ENCODE measurements at regions not wholly inside any gene's neighbourhood (a gene's known extent, or its start where the extent isn't known, plus 50 kb on each side); places are given as distances from the start of the nearest gene placed in this dataset.

DNA sequence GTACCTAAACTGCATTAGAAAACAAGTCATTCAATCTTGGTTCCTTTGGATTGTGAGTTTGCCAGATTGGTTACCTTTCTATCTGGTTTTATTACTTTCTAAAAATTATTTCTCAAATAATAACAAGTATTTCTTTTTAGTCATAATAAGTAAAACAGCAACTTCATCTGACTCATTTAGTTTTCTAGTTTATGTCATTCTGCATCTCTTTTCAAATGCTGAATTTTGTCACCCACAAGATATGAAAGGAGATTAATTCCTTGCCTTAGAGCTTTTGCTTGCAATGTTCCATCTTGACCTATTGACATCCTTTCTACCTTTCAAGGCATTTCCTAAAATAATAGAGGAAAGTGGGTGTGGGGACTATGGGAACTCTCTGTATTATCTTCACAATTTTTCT is 253.6 kb upstream of the PEX5L start:
- no peak for TF ChIP-seq DPF2 (IDR thresholded peaks at IDR 0.05)
- TF ChIP-seq, protein P1, sequence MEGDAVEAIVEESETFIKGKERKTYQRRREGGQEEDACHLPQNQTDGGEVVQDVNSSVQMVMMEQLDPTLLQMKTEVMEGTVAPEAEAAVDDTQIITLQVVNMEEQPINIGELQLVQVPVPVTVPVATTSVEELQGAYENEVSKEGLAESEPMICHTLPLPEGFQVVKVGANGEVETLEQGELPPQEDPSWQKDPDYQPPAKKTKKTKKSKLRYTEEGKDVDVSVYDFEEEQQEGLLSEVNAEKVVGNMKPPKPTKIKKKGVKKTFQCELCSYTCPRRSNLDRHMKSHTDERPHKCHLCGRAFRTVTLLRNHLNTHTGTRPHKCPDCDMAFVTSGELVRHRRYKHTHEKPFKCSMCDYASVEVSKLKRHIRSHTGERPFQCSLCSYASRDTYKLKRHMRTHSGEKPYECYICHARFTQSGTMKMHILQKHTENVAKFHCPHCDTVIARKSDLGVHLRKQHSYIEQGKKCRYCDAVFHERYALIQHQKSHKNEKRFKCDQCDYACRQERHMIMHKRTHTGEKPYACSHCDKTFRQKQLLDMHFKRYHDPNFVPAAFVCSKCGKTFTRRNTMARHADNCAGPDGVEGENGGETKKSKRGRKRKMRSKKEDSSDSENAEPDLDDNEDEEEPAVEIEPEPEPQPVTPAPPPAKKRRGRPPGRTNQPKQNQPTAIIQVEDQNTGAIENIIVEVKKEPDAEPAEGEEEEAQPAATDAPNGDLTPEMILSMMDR (IDR thresholded peaks at IDR 0.05 in 2 of 3, conservative IDR thresholded peaks at IDR 0.05 in 1 of 3; ENCODE audit: control insufficient read depth in 2 of 3, extremely low read depth in 1 of 3, insufficient read depth in 1 of 3, low read depth in 3 of 3, low read length in 3 of 3), result no peak
- TF ChIP-seq, protein P2, sequence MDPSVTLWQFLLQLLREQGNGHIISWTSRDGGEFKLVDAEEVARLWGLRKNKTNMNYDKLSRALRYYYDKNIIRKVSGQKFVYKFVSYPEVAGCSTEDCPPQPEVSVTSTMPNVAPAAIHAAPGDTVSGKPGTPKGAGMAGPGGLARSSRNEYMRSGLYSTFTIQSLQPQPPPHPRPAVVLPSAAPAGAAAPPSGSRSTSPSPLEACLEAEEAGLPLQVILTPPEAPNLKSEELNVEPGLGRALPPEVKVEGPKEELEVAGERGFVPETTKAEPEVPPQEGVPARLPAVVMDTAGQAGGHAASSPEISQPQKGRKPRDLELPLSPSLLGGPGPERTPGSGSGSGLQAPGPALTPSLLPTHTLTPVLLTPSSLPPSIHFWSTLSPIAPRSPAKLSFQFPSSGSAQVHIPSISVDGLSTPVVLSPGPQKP (IDR thresholded peaks at IDR 0.05; ENCODE audit: low read depth, low read length), result no peak
- no peak for TF ChIP-seq NR2C1 (IDR thresholded peaks at IDR 0.05)
- TF ChIP-seq, protein P3, sequence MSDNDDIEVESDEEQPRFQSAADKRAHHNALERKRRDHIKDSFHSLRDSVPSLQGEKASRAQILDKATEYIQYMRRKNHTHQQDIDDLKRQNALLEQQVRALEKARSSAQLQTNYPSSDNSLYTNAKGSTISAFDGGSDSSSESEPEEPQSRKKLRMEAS (IDR thresholded peaks at IDR 0.05; ENCODE audit: low read depth, low read length), result no peak
- TF ChIP-seq, protein P4, sequence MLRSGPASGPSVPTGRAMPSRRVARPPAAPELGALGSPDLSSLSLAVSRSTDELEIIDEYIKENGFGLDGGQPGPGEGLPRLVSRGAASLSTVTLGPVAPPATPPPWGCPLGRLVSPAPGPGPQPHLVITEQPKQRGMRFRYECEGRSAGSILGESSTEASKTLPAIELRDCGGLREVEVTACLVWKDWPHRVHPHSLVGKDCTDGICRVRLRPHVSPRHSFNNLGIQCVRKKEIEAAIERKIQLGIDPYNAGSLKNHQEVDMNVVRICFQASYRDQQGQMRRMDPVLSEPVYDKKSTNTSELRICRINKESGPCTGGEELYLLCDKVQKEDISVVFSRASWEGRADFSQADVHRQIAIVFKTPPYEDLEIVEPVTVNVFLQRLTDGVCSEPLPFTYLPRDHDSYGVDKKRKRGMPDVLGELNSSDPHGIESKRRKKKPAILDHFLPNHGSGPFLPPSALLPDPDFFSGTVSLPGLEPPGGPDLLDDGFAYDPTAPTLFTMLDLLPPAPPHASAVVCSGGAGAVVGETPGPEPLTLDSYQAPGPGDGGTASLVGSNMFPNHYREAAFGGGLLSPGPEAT (IDR thresholded peaks at IDR 0.05; ENCODE audit: low read depth), result no peak
- TF ChIP-seq MYC (IDR thresholded peaks at IDR 0.05; ENCODE audit: insufficient read depth, insufficient read length, insufficient replicate concordance, low read length, severe bottlenecking), result no peak
- no peak for TF ChIP-seq ZNF384 (IDR thresholded peaks at IDR 0.05; ENCODE audit: borderline replicate concordance, low read depth, low read length)
- no peak for TF ChIP-seq RB1 (IDR thresholded peaks at IDR 0.05; ENCODE audit: borderline replicate concordance)

All from GM12878 (cell line).